ENCODE measurements at regions not wholly inside any gene's neighbourhood (a gene's known extent, or its start where the extent isn't known, plus 50 kb on each side); places are given as distances from the start of the nearest gene placed in this dataset.

GRCh38 chr13:106433066-106433465, 102.4 kb downstream of the EFNB2 start:
- Histone ChIP-seq H3K4me1 (ENCODE audit: control insufficient read depth in 2 of 2, insufficient read depth in 2 of 2, low read length in 2 of 2) (no peaks in the 10 kb centered on the region), H3K9me3 (ENCODE audit: control insufficient read depth in 2 of 3, low read length in 3 of 3) (no peaks in the 10 kb centered on the region), H3K4me3 (ENCODE audit: low read length) (no peak overlapping the region), H3K27me3 (ENCODE audit: control insufficient read depth in 2 of 2, insufficient read depth in 2 of 2, low read length in 2 of 2) (no peaks in the 10 kb centered on the region), H3K36me3 (ENCODE audit: control insufficient read depth in 2 of 3, insufficient read depth in 3 of 3, low read length in 3 of 3) (no peaks in the 10 kb centered on the region), H3K27ac (ENCODE audit: low read depth, low read length) (no peak overlapping the region)
- Mint-ChIP-seq H3K4me1 (no peaks in the 10 kb centered on the region), H3K4me3 (no peak overlapping the region), H3K27ac (no peak overlapping the region), H3K36me3 (no peaks in the 10 kb centered on the region), H3K9me3 (peaks cover 0 to 3% (median 0%) of the 10 kb centered on the region in 11 donors), H3K27me3 (peaks cover 0 to 35% (median 8%) of the 10 kb centered on the region in 5 donors)
- no peak for DNase-seq
- ChIA-PET POLR2A (no interaction called here), CTCF (no interaction called here)
- ATAC-seq: no peak
- intact Hi-C loops (cut with micrococcal nuclease): no loop called here

- no peak overlapping the region for H3K27ac ChIP-seq (ENCODE audit: low read depth, low read length)
- POLR2A ChIA-PET: no interaction called here
- intact Hi-C loops (cut with micrococcal nuclease): no loop called here
Observed at GRCh38 chr13:106432636-106433035, 102.8 kb downstream of the EFNB2 start.

GRCh38 chr13:106426909-106427308, 108.6 kb downstream of the EFNB2 start:
- POLR2A ChIA-PET: no interaction called here
- Mint-ChIP-seq H3K27me3 (peaks cover 0 to 30% (median 14%) of the 10 kb centered on the region in 5 donors), H3K9me3 (peaks cover 0 to 6% (median 0%) of the 10 kb centered on the region in 11 donors), H3K4me1 (no peaks in the 10 kb centered on the region), H3K27ac (no peak overlapping the region), H3K4me3 (no peak overlapping the region), H3K36me3 (no peaks in the 10 kb centered on the region)
- no peaks in the 10 kb centered on the region for H3K27me3 ChIP-seq (ENCODE audit: control insufficient read depth in 2 of 2, insufficient read depth in 2 of 2, low read length in 2 of 2)
- ATAC-seq (no peak), DNase-seq (no peak)
- no peak overlapping the region for H3K4me3 ChIP-seq (ENCODE audit: low read length)
- no peak overlapping the region for H3K27ac ChIP-seq (ENCODE audit: low read depth, low read length)
- no peaks in the 10 kb centered on the region for H3K4me1 ChIP-seq (ENCODE audit: control insufficient read depth in 2 of 2, insufficient read depth in 2 of 2, low read length in 2 of 2)
- intact Hi-C loops (cut with micrococcal nuclease): no loop called here
- no peaks in the 10 kb centered on the region for H3K36me3 ChIP-seq (ENCODE audit: control insufficient read depth in 2 of 3, insufficient read depth in 3 of 3, low read length in 3 of 3)
- H3K9me3 ChIP-seq (ENCODE audit: control insufficient read depth in 2 of 3, low read length in 3 of 3): no peaks in the 10 kb centered on the region
- CTCF ChIA-PET: no interaction called here

More at GRCh38 chr13:106432636-106433035, 102.8 kb downstream of the EFNB2 start:
- CTCF ChIA-PET: no interaction called here
- H3K27me3 Mint-ChIP-seq: peaks cover 0 to 30% (median 8%) of the 10 kb centered on the region in 5 donors
- no peaks in the 10 kb centered on the region for H3K9me3 ChIP-seq (ENCODE audit: control insufficient read depth in 2 of 3, low read length in 3 of 3)
- no peaks in the 10 kb centered on the region for H3K4me1 Mint-ChIP-seq
- H3K4me3 ChIP-seq (ENCODE audit: low read length): no peak overlapping the region
- no peak for DNase-seq
- no peaks in the 10 kb centered on the region for H3K36me3 ChIP-seq (ENCODE audit: control insufficient read depth in 2 of 3, insufficient read depth in 3 of 3, low read length in 3 of 3)
- H3K27me3 ChIP-seq (ENCODE audit: control insufficient read depth in 2 of 2, insufficient read depth in 2 of 2, low read length in 2 of 2): no peaks in the 10 kb centered on the region
- H3K36me3 Mint-ChIP-seq: no peaks in the 10 kb centered on the region
- no peaks in the 10 kb centered on the region for H3K4me1 ChIP-seq (ENCODE audit: control insufficient read depth in 2 of 2, insufficient read depth in 2 of 2, low read length in 2 of 2)
- H3K4me3 Mint-ChIP-seq: no peak overlapping the region
- peaks cover 0 to 3% (median 0%) of the 10 kb centered on the region in 11 donors for H3K9me3 Mint-ChIP-seq
- no peak overlapping the region for H3K27ac Mint-ChIP-seq
- no peak for ATAC-seq

- Mint-ChIP-seq H3K27me3 (peaks cover 0 to 19% (median 14%) of the 10 kb centered on the region in 5 donors), H3K4me1 (no peaks in the 10 kb centered on the region), H3K27ac (no peak overlapping the region), H3K4me3 (no peak overlapping the region), H3K36me3 (no peaks in the 10 kb centered on the region), H3K9me3 (peaks cover 0 to 6% (median 0%) of the 10 kb centered on the region in 11 donors)
- ChIA-PET CTCF (no interaction called here), POLR2A (no interaction called here)
- H3K4me3 ChIP-seq (ENCODE audit: low read length): no peak overlapping the region
- no peak for ATAC-seq
- no peak overlapping the region for H3K27ac ChIP-seq (ENCODE audit: low read depth, low read length)
- intact Hi-C loops (cut with micrococcal nuclease): no loop called here
- DNase-seq: no peak
- no peaks in the 10 kb centered on the region for H3K9me3 ChIP-seq (ENCODE audit: control insufficient read depth in 2 of 3, low read length in 3 of 3)
- H3K4me1 ChIP-seq (ENCODE audit: control insufficient read depth in 2 of 2, insufficient read depth in 2 of 2, low read length in 2 of 2): no peaks in the 10 kb centered on the region
- no peaks in the 10 kb centered on the region for H3K36me3 ChIP-seq (ENCODE audit: control insufficient read depth in 2 of 3, insufficient read depth in 3 of 3, low read length in 3 of 3)
- H3K27me3 ChIP-seq (ENCODE audit: control insufficient read depth in 2 of 2, insufficient read depth in 2 of 2, low read length in 2 of 2): no peaks in the 10 kb centered on the region
Observed at GRCh38 chr13:106425661-106426060, 109.8 kb downstream of the EFNB2 start.

- Mint-ChIP-seq H3K27me3 (peaks cover 2 to 18% (median 12%) of the 10 kb centered on the region in 5 donors), H3K4me3 (no peak overlapping the region), H3K4me1 (no peaks in the 10 kb centered on the region), H3K9me3 (peaks cover 0 to 6% (median 0%) of the 10 kb centered on the region in 11 donors), H3K27ac (no peak overlapping the region), H3K36me3 (no peaks in the 10 kb centered on the region)
- Histone ChIP-seq H3K27ac (ENCODE audit: low read depth, low read length) (no peak overlapping the region), H3K9me3 (ENCODE audit: control insufficient read depth in 2 of 3, low read length in 3 of 3) (no peaks in the 10 kb centered on the region), H3K4me1 (ENCODE audit: control insufficient read depth in 2 of 2, insufficient read depth in 2 of 2, low read length in 2 of 2) (no peaks in the 10 kb centered on the region), H3K4me3 (ENCODE audit: low read length) (no peak overlapping the region), H3K27me3 (ENCODE audit: control insufficient read depth in 2 of 2, insufficient read depth in 2 of 2, low read length in 2 of 2) (no peaks in the 10 kb centered on the region), H3K36me3 (ENCODE audit: control insufficient read depth in 2 of 3, insufficient read depth in 3 of 3, low read length in 3 of 3) (no peaks in the 10 kb centered on the region)
- ChIA-PET CTCF (no interaction called here), POLR2A (no interaction called here)
- DNase-seq (no peak), ATAC-seq (no peak)
- intact Hi-C loops (cut with micrococcal nuclease): no loop called here
Observed at GRCh38 chr13:106424805-106425204, 110.7 kb downstream of the EFNB2 start.

- Mint-ChIP-seq H3K4me1 (no peaks in the 10 kb centered on the region), H3K9me3 (peaks cover 0 to 6% (median 0%) of the 10 kb centered on the region in 11 donors), H3K27ac (no peak overlapping the region), H3K27me3 (peaks cover 2 to 22% (median 12%) of the 10 kb centered on the region in 5 donors), H3K4me3 (no peak overlapping the region), H3K36me3 (no peaks in the 10 kb centered on the region)
- Histone ChIP-seq H3K4me1 (ENCODE audit: control insufficient read depth in 2 of 2, insufficient read depth in 2 of 2, low read length in 2 of 2) (no peaks in the 10 kb centered on the region), H3K4me3 (ENCODE audit: low read length) (no peak overlapping the region), H3K36me3 (ENCODE audit: control insufficient read depth in 2 of 3, insufficient read depth in 3 of 3, low read length in 3 of 3) (no peaks in the 10 kb centered on the region), H3K27me3 (ENCODE audit: control insufficient read depth in 2 of 2, insufficient read depth in 2 of 2, low read length in 2 of 2) (no peaks in the 10 kb centered on the region), H3K27ac (ENCODE audit: low read depth, low read length) (no peak overlapping the region), H3K9me3 (ENCODE audit: control insufficient read depth in 2 of 3, low read length in 3 of 3) (no peaks in the 10 kb centered on the region)
- intact Hi-C loops (cut with micrococcal nuclease): no loop called here
- ChIA-PET CTCF (no interaction called here), POLR2A (no interaction called here)
- DNase-seq (no peak), ATAC-seq (no peak)
Observed at GRCh38 chr13:106423530-106423929, 111.9 kb downstream of the EFNB2 start.

- Histone ChIP-seq H3K9me3 (ENCODE audit: control insufficient read depth in 2 of 3, low read length in 3 of 3) (no peaks in the 10 kb centered on the region), H3K27me3 (ENCODE audit: control insufficient read depth in 2 of 2, insufficient read depth in 2 of 2, low read length in 2 of 2) (no peaks in the 10 kb centered on the region), H3K4me1 (ENCODE audit: control insufficient read depth in 2 of 2, insufficient read depth in 2 of 2, low read length in 2 of 2) (no peaks in the 10 kb centered on the region), H3K36me3 (ENCODE audit: control insufficient read depth in 2 of 3, insufficient read depth in 3 of 3, low read length in 3 of 3) (no peaks in the 10 kb centered on the region), H3K4me3 (ENCODE audit: low read length) (no peak overlapping the region), H3K27ac (ENCODE audit: low read depth, low read length) (no peak overlapping the region)
- intact Hi-C loops (cut with micrococcal nuclease): no loop called here
- Mint-ChIP-seq H3K27me3 (peaks cover 9 to 28% (median 25%) of the 10 kb centered on the region in 5 donors), H3K36me3 (no peaks in the 10 kb centered on the region), H3K27ac (no peak overlapping the region), H3K4me3 (no peak overlapping the region), H3K4me1 (peaks cover 0 to 9% (median 4%) of the 10 kb centered on the region in 7 donors), H3K9me3 (peaks cover 0 to 6% (median 0%) of the 10 kb centered on the region in 11 donors)
- DNase-seq (no peak), ATAC-seq (no peak)
- ChIA-PET CTCF (no interaction called here), POLR2A (no interaction called here)
Observed at GRCh38 chr13:106418556-106418955, 116.9 kb downstream of the EFNB2 start.
